ENCODE measurements at regions not wholly inside any gene's neighbourhood (a gene's known extent, or its start where the extent isn't known, plus 50 kb on each side); places are given as distances from the start of the nearest gene placed in this dataset.

DNA sequence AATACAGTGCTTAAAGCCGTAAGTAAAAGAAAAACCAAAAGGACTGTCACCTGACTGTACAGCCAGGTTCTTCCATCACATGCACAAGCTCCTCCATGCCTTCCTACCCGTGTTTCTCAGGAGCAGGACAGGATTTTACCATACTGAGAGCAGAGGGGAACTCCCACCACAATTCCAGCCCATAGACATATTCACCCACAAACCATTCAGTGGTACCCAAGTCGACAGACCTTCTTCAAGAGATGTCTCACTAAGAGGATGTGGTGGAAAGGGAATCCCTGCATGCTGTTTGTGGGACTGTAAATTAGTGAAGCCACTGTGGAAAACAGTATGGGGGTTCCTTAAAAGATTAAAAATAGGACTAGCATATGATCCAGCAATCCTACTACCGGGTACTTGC, 66.9 kb upstream of the DOCK9 start:
- Histone ChIP-seq H3K9me3 (no peaks in the 10 kb centered on the region), H3K27ac (no peak overlapping the region)
- no peak for TF ChIP-seq CTCF (IDR thresholded peaks at IDR 0.05)

DNA sequence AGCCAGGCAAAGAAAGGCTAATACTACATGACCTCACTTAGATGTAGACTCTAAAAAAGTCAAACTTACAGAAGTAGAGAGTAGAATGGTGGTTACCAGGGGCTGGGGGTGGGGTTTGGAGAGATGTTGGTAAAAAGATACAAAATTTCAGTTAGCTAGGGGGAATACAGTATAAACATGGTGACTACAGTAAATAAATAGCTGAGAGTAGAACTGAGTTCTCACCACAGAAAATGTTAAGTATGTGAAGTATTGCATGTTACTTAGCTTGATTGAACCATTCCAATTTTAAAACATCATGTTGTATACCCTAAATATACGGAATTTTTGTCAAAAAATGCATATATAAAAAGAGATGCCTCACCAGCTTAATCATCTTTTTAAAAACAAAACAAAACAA, 67.5 kb upstream of the DOCK9 start:
- peaks cover 76% of the 10 kb centered on the region for H3K27me3 ChIP-seq
- H3K27ac ChIP-seq: peak overlapping the region; percentile 84
- TF ChIP-seq CTCF (IDR thresholded peaks at IDR 0.05): no peak

More for the DNA sequence above, 66.9 kb upstream of the DOCK9 start:
- peaks cover 29 to 36% of the 10 kb centered on the region in 2 experiments for H3K4me1 ChIP-seq (ENCODE audit: control insufficient read depth in 1 of 2, insufficient read depth in 1 of 2, low read depth in 1 of 2, low read length in 1 of 2)
- no peaks in the 10 kb centered on the region for H3K36me3 ChIP-seq
- peaks cover 76% of the 10 kb centered on the region for H3K27me3 ChIP-seq
- no peak overlapping the region for H3K4me3 ChIP-seq (ENCODE audit: low read depth in 1 of 2, low read length in 1 of 2)

GRCh38 chr13:99046851-99047250, 69.0 kb upstream of the DOCK9 start:
- H3K36me3 ChIP-seq: no peaks in the 10 kb centered on the region
- no peak for TF ChIP-seq CTCF (IDR thresholded peaks at IDR 0.05)
- peaks cover 75% of the 10 kb centered on the region for H3K27me3 ChIP-seq
- peak overlapping the region; percentile 41 to 42 for H3K4me3 ChIP-seq (ENCODE audit: low read depth in 1 of 2, low read length in 1 of 2)
- H3K9me3 ChIP-seq: no peaks in the 10 kb centered on the region
- H3K27ac ChIP-seq: peak overlapping the region; percentile 84
- peaks cover 49 to 56% of the 10 kb centered on the region in 2 experiments for H3K4me1 ChIP-seq (ENCODE audit: control insufficient read depth in 1 of 2, insufficient read depth in 1 of 2, low read depth in 1 of 2, low read length in 1 of 2)

More for the DNA sequence above, 67.5 kb upstream of the DOCK9 start:
- H3K4me1 ChIP-seq (ENCODE audit: control insufficient read depth in 1 of 2, insufficient read depth in 1 of 2, low read depth in 1 of 2, low read length in 1 of 2): peaks cover 35 to 42% of the 10 kb centered on the region in 2 experiments
- no peaks in the 10 kb centered on the region for H3K9me3 ChIP-seq
- peak overlapping the region in 1 of 2 experiments; percentile 42 for H3K4me3 ChIP-seq (ENCODE audit: low read depth in 1 of 2, low read length in 1 of 2)
- no peaks in the 10 kb centered on the region for H3K36me3 ChIP-seq

GRCh38 chr13:99050983-99051488, 73.2 kb upstream of the DOCK9 start:
- no peaks in the 10 kb centered on the region for H3K36me3 ChIP-seq
- no peak for TF ChIP-seq CTCF (IDR thresholded peaks at IDR 0.05)
- H3K9me3 ChIP-seq: no peaks in the 10 kb centered on the region
- peaks cover 84% of the 10 kb centered on the region for H3K27me3 ChIP-seq
- H3K27ac ChIP-seq: no peak overlapping the region
- peaks cover 40 to 48% of the 10 kb centered on the region in 2 experiments for H3K4me1 ChIP-seq (ENCODE audit: control insufficient read depth in 1 of 2, insufficient read depth in 1 of 2, low read depth in 1 of 2, low read length in 1 of 2)
- no peak overlapping the region for H3K4me3 ChIP-seq (ENCODE audit: low read depth in 1 of 2, low read length in 1 of 2)

GRCh38 chr13:99051768-99052455, 74.0 kb upstream of the DOCK9 start:
- Histone ChIP-seq H3K27ac (no peak overlapping the region), H3K4me3 (ENCODE audit: low read depth in 1 of 2, low read length in 1 of 2) (no peak overlapping the region), H3K27me3 (peaks cover 93% of the 10 kb centered on the region), H3K9me3 (no peaks in the 10 kb centered on the region), H3K36me3 (no peaks in the 10 kb centered on the region), H3K4me1 (ENCODE audit: control insufficient read depth in 1 of 2, insufficient read depth in 1 of 2, low read depth in 1 of 2, low read length in 1 of 2) (peaks cover 31 to 39% of the 10 kb centered on the region in 2 experiments)
- TF ChIP-seq CTCF (IDR thresholded peaks at IDR 0.05): no peak
